Upper lobe of left lung (tissue), 4 donors: ENCODE measurements at regions not wholly inside any gene's neighbourhood (a gene's known extent, or its start where the extent isn't known, plus 50 kb on each side); places are given as distances from the start of the nearest gene placed in this dataset.
"Not testable (repeated sequence)": the region's sequence is repeated elsewhere in the genome, so short reads cannot be mapped to it uniquely, and the experiment has no call there.

Experiments used
- EP300 ChIP-seq, 4 donors: sonication (generic); formaldehyde crosslinking; IDR thresholded peaks; one replicate each; pipeline ENCODE4 v1.5.1; 2017; ENCODE audit warnings: antibody characterized with exemption in 4 of 4, control low read depth in 2 of 4
- POLR2A ChIP-seq, 4 donors: fragments of 450-650 bp; IDR thresholded peaks; one replicate each; pipeline ENCODE4 v1.5.1; 2016 to 2017; ENCODE audit warnings: antibody characterized with exemption in 4 of 4, mild to moderate bottlenecking in 2 of 4
- POLR2AphosphoS5 ChIP-seq, 2 donors: sonication (generic); formaldehyde crosslinking; IDR thresholded peaks; one replicate each; pipeline ENCODE4 v1.5.1; 2017; ENCODE audit warnings: antibody characterized with exemption in 2 of 2
- TF ChIP-seq, protein P1 (sequence below), 6 experiments: fragments of 450-650 bp in 4 of 6; fragments of 200-600 bp in 2 of 6; sonication (generic) in 2 of 6; IDR thresholded peaks; one replicate each; pipeline ENCODE4 v1.5.1; 2016 to 2019; ENCODE audit warnings: antibody characterized with exemption in 6 of 6

DNA sequence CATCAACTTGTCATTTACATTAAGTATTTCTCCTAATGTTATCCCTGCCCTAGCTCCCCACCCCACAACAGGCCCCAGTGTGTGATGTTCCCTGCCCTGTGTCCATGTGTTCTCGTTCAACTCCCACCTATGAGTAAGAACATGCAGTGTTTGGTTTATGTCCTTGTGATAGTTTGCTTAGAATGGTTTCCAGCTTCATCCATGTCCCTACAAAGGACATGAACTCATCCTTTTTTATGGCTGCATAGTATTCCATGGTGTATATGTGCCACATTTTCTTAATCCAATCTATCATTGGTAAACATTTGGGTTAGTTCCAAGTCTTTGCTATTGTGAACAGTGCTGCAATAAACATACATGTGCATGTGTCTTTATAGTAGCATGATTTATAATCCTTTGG lies 106.3 kb downstream of the CCDC71L start:
- TF ChIP-seq, protein P1, sequence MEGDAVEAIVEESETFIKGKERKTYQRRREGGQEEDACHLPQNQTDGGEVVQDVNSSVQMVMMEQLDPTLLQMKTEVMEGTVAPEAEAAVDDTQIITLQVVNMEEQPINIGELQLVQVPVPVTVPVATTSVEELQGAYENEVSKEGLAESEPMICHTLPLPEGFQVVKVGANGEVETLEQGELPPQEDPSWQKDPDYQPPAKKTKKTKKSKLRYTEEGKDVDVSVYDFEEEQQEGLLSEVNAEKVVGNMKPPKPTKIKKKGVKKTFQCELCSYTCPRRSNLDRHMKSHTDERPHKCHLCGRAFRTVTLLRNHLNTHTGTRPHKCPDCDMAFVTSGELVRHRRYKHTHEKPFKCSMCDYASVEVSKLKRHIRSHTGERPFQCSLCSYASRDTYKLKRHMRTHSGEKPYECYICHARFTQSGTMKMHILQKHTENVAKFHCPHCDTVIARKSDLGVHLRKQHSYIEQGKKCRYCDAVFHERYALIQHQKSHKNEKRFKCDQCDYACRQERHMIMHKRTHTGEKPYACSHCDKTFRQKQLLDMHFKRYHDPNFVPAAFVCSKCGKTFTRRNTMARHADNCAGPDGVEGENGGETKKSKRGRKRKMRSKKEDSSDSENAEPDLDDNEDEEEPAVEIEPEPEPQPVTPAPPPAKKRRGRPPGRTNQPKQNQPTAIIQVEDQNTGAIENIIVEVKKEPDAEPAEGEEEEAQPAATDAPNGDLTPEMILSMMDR (IDR thresholded peaks at IDR 0.05), result not testable (repeated sequence)
- not testable (repeated sequence) for TF ChIP-seq POLR2A, POLR2AphosphoS5, EP300 (IDR thresholded peaks at IDR 0.05)
